Muscle of back (tissue), 3 donors: ENCODE measurements at regions not wholly inside any gene's neighbourhood (a gene's known extent, or its start where the extent isn't known, plus 50 kb on each side); places are given as distances from the start of the nearest gene placed in this dataset.

ENCODE experiments used
- DNase-seq, 3 donors: peaks; one replicate each; pipeline versions ENCODE4 v3.0.0 to v3.0.0-alpha.2; 2013

DNA sequence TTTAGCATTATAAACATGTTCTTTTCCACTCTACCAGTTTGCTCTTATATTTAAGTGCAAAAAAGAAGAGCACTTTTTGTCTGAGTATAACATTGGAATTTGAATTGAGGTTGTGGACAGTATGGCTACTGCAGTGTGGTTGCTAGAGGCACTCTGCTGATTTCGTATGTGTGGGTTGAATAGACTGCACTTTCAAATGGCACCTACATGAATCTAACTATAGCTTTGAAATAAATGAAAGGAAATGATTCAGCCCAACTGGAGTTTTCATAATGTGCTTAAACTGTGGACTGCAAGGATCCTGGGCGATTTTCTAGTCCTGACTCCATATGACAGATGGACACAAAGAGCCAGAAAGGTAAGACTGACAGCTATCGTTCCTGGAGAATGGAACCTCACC lies 657.6 kb upstream of the RIOK2 start:
- no peak for DNase-seq

DNA sequence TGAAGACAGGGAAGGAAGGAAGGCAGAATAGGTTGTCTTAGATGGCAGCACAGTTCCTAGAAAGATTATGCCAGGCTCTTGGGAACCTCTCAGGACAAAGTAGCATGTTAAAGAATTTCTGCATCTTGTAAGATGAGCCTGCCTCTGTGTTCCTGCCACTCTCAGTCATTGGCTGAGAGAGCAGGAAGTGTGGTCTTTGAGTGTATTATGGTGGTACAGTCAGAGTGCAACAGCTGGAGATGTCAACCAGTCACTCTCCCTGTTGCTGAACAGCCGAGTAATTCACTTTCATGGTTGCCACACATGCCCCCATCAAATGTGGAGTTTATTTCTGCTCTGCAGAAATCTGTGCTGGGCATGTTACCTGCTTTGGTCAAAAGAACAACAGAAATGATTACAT lies 659.6 kb upstream of the RIOK2 start:
- DNase-seq, result no peak

DNA sequence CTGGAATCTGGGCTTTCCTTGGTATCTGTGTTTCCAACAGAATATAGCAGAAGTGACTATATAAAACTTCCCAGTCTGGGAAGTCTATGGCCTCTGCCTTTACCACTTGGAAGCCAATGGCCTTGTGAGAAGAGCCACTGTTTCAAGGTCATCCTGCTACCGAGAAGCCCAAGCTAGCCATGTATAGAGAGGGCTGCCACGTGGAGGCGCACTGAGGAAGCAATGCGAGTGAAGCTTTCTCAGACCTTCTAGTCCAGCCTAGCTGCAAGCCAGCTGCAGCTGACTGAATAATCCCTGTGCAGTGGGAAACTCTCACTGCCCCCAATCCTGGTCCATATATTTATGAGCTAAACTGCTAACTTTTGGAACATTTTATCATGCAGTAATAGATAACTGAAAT lies 661.8 kb upstream of the RIOK2 start:
- no peak for DNase-seq

DNA sequence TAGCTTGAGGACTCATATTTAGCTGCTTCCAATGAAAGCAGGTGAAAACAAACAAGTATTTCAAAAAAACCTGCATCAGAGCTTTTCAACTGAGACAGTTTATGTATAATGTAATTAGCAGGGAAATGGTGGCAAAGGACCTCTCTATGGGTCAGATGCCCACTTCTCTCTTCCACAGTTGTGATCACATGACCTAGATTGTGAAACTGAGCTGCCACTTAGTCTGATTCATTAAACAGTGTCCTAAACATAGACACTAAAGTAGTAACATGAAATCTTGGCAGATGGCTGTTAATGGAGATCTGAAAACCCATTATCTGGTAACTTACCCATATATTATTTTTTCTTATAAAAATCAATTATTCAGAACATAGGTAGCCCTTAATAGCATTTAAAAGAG lies 663.6 kb upstream of the RIOK2 start:
- DNase-seq, result no peak

DNA sequence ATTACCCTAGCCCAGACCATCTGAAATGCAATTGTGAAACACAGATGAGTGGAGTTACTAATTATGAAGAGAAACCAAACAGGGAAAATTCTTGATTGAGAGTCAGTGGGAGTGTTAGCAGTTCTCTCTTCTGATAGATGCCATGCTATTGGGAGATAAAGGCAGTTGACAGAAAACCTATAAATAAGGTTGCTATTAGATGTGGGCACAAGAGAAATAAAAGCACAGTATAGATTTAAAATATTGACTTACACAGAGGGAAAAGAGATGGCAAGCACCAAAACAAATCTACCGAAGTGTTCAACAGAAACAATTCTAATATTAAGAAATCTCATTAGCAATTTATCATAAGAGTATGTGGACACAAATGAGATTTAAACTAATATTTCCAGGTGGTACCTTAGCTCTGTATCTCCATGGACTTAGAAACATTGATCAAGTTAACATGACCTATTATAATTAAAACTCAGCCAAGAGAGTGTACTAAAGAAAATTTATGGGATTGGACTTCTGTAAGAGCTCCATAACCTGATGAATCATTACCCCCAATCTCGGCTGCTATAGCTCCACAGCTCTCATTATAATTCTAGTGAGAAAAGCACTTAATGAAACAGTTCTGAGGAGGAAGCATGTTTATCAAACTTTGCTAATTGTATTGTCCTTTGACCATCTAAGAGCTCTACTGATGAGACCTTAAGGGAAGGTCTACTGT lies 665.0 kb upstream of the RIOK2 start:
- DNase-seq, result no peak

DNA sequence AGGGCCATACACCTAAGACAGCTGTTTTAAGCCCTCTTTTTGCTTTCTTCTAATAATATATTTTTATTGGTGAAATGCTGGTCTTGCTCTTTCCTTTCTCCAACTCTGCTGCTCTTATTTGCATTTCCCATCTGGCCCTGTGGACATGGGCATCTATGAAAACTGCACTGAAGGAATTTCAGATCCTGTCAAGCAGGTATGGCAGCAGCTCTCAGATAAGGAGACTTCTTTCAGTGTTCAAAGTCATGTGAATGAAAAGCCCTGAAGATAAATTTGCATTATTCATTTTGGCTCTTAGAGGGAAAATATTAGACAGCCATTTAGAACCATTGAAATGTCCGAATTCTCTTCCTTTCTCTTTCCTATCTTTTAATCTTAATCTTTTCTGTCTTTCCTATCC lies 668.0 kb upstream of the RIOK2 start:
- no peak for DNase-seq

DNA sequence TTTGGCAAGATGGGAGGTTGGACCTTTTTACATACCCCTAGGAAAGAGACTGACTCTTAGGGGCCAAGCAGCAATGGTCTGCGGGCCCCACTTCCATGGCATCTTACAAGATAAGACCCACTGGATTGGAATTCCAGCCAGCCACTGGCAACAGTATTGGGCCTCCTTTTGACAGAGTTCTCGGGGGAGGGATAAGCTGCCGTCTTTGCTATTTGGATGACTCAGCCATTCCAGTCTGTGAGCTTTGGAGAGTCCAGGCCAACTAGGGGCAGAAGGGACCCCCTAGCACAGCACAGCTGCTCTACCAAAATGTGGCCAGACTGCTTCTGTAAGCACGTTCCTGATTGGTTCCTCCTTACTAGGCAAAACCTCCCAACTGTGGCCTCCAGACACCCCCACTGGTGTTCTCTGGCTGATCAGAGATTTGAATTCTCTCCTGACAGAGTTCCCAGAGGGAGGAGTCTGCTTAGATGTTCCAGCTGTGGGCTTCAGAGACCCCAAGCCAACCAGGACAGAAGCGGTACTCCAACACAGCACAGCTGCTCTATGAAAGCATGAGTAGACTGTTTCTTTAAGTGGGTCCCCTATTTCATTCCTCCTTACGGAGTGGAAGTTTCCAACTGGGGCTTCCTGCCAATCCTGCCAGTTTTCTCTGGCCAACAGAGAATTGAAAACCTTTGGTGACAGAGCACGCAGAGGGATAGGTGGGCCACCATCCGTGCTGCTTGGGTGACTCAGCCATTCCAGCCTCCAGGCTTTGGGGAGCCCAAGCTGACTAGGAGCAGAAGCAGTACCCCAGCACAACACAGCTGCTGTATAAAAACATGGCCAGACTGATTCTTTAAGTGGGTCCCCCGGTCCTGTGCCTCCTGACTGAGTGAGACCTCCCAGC lies 672.1 kb upstream of the RIOK2 start:
- DNase-seq, result peak in 2 of 3 donors; percentile 43 to 45

DNA sequence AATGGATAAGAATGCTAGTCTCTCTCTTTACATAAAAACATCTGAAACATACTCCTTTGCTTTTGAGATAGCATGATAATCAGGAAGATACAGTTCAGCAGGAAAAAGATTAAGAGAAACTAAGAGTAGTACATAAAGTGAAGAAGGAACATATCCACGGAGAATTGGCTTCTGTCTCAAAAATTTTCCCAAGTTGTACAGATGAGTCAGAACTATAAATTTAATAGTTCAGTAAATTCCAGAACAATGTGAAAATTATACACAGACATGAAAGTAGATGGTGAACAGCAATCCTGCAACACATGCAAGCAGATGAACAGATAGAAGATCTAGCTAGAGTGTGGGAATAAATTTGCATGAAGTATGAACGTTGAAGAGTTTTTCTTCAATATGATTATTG lies 691.4 kb upstream of the RIOK2 start:
- DNase-seq, result no peak

DNA sequence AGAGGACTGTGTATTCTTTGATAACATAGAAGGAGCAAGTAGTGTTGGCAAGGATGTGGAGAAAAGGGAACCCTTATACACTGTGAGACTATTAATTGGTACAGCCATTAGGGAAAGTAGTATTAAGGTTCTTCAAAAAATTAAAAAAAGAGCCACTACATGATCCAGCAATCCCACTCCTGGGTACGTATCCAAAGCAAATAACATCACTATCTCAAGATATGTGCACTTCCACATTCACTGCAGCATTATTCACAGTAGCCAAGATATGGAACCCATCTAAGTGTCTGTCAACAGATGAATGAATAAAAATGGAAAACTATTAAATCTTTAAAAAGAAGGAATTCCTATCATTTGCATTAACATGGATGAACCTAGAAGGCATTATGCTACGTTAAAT lies 693.2 kb upstream of the RIOK2 start:
- DNase-seq, result no peak

DNA sequence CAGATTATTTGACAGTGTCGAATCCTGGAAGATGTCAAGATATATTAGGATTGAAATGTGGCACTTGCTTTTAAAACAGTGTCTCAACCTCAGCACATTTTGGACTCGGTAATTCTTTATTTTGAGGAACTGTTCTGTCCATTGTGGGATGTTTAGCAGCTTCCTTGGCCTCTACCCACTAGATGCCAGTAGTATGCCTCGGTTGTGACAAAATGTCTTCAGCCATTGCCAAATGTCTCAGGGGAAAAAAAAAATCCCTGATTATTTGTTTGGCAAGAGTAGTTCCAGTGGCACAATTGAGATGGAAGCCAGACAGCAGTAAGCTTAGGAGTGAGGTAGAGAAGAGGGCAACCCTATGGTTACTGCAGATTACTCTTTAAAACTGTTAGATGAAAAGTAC lies 694.5 kb upstream of the RIOK2 start:
- no peak for DNase-seq

DNA sequence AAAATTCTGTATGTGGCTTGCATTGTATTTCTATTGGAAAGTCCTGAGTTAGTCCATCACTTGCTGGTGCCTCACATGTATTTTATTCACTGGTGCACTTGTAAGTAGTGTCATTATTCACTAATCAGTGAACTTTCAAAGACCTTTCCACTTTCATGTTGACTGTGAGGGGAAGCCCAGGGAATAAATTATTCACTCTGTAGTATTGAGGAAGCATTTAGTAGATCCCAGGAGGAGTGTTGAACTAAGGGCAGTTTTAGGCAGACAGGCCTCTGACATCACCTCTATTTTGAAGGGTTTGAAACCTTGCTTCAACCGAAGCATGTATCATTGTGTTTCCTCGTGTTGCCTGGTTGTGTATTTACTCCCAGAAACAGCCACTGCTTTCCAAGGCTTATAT lies 705.4 kb upstream of the RIOK2 start:
- peak in 1 of 3 donors; percentile 13 for DNase-seq

DNA sequence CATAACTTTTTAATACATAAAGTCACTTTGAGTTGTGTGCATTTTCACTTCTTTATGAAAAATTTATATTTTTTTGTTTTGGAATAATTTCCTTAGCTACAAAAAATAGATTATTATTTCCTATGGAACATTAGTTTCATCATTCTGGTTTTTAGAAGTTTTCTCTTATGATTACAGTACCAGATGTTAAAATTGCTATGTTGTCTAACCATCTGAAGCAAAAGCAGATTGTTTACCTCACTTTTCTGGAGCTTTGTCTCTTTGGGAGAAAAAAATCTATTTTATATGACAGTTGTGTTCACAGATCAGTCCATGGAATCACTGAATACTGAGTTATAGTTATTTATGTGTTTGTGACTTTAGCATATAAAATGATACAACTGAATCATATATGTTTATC lies 708.9 kb upstream of the RIOK2 start:
- DNase-seq, result peak; percentile 10 to 52 (median 18)

DNA sequence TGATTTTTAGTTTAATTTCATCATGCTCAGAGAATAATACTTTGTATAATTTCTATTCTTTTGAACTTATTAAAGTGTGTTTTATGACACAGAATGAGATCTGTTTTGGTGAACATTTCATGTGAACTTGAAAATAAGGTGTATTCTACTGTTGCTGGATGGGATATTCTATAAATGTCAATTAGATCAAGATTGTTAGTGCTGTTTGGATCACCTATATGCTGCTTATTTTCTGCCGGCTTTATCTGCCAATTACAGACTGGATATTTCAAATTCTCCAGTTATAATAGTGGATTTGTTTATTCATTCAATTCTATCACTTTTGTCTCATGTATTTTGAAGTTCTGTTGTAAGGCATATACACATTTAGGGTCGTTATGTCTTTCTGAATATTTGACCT lies 720.7 kb upstream of the RIOK2 start:
- DNase-seq, result no peak

DNA sequence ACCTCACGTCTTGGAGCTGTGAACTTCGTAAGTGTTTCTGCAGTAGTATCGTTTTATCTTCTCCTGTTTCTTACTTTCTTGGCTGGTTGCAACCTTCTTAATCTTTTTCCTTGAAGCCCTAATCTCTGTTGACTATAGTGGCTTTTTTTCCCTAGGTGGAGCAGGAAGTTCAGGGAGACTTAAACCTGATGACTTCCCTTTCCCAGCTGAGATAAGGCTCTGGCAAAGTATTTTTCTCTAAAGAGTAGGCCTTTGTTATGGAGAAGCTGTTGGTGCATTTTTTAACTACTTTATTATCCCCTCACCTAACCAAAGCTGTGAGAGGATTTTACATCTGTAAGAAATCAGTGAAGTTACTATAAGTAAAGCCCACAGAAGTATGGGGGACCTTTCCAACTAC lies 723.1 kb upstream of the RIOK2 start:
- no peak for DNase-seq

DNA sequence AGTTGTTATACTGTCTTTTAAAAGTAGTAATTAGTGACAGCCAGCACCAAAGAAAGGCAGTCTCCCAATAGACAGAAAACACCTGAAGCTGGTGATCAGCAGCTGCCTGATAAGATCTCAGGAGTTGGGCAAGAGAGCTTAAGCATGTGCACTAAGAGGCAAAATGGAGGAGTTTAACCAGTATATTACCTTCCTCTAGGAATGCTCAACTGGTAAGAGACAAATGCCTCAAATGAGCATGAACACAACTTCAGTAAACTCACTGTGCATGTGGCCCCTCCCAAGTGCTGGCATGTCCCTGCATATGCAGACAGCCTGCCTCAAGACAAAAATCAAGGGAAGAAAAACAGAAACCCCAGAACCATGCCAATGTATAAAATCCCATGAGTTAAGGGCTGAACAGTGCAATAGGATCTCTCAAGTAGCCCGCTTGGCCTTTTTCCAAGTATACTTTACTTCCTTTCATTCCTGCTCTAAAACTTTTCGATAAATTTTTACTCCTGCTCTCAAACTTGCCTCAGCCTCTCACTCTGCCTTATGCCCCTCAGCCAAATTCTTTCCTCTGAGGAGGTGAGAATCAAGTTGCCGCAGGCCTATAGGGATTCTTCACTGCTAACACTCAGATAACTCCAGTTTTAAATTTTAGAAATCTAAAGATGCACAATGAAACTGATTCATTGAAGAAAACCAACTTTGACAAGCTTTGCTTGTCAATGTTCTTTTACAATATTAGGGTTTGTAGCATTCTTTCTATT lies 724.8 kb upstream of the RIOK2 start:
- DNase-seq, result no peak

DNA sequence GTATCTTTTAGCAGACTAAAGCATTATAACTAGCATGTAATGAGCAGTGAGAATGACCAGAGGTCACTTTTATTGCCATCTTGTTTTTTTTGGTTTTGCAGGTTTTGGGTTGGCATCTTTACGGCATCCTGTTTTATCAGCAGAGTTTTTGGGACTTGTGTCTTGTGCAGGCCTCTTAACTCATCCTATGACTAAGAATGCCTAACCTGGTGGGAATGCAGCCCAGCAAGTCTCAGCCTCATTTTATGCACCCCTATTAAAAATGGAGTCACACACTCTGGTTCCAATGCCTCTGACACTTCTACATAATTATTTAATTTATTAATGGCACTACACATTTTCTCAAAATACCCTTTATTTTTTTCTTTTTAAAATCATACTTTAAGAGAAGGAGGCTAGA lies 726.5 kb upstream of the RIOK2 start:
- no peak for DNase-seq

DNA sequence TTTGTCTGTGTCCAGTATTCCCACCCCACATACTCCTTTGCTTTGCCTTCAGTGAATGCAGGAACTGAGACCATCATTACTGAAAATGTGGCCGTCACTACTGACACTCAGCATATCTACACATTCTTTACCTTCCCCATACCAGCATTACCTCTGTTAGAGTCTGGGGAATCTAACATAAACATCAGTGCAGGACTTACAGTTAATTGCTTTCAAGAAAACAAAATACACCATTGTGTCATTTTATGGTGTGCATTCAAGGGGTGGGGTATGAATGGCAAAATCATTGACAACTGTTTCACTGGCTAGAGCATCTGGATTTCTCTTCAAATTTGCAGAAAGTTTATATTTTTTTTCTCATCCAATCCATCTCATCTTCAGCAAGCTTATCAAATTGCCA lies 731.4 kb upstream of the RIOK2 start:
- DNase-seq, result no peak

DNA sequence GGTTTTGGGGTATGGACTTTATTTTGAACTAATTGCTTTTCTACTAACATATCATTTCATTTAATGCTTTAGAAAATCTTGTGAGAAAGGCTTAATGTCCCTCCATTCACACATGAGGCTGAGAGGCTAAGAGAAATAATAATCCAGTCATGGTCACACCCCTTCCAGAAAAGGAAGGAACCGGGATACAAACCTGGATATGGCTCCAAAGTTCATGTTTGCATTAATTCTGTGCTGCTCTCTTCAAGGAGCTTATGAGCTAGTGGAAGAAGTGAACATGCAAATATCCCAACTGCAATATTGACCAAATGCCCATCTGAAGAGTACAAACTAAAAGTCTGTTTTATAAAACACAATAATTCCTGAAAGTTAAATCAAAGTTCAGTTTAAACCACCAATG lies 732.1 kb upstream of the RIOK2 start:
- no peak for DNase-seq

DNA sequence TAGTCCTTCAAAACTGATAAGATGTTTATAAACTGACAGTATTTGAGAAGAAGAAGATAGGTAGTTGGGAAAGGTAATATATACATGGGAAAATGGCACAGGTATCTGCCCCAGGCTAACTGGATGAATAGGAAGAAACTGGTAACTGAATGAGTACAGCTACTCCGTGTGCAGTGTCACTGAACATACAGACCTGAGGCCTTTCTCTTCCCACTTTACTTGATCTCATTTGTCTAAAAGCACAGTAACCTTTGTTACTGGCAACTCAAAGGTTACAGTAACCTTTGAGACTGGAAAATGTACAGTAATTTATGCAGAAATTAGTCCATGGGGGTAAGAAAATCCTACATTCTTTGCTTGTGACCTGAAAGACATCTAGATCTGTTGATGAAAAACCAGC lies 735.0 kb upstream of the RIOK2 start:
- no peak for DNase-seq

DNA sequence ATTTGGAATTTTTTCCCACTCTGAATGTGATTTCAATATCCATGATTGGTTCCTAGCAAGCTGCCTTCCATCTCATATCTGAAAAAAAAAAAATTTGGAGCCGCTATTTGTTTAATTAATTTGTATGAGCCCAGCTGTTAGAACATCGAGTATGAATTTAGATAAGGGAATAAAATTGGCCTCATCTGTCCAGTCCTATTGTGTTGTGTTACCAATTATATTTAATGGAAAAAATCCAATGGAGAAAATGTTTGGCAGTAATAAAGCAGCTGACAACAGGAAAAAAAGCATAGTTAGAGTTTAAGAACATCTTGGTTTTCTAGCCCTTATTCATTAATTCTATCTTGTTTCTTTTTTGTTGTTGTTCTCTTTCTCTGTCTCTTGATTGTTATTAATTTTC lies 735.6 kb upstream of the RIOK2 start:
- peak; percentile 41 to 70 (median 46) for DNase-seq

DNA sequence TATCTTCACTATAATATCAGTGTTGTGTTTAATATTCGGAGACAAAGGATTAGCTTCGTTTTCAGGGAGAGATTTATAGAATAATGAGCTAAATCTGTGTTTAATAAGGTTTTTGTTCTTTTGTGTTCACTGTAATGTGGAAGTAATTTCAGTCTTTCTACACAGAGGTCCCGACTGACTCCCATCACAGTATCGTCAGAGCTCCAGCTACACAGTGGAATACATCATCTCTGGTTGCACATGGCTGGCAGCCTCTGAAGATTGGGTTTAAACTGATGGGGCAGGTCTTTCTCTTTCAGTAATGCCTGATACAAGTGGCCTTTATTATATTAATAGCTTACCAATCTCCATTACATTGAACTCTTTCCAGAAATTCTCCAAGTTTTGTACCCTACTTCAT lies 736.7 kb upstream of the RIOK2 start:
- peak in 2 of 3 donors; percentile 25 to 29 for DNase-seq

DNA sequence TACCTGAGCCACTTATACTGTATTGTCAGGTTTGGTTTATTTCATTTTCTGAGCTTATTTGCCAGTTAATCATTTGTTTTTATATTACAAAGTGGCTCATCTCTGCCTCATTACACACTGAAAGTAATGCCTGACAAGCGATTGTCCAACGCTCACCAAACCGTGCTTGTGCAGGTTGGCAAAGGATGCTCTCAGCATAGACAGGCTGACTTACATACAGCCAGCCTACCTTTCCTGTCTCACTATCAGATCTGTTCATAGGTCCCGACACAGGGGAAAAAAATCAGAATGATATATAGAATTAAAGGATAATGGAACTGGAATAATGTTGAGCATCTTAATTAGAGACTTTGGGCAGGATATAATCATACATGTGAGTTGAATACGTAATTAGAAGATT lies 739.7 kb upstream of the RIOK2 start:
- no peak for DNase-seq

DNA sequence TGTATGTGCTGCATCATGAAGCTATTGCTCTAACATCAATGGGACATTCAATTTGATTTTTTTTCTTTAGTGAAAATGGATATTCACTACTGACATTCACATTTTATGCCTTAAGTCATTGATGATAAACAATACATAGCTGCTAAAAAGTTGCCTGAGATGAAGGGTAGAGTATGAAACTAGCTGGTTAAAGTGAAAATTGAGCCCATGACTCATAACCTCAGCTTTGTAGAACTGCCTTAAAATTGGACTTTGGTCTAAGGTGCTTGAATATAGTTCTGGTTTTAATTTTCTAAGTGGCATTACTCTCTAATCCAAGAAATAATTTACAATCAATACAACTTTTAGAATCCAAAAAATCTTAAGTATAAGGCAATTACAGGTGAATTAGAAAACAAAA lies 740.4 kb upstream of the RIOK2 start:
- DNase-seq, result no peak
